ENCODE measurements at regions not wholly inside any gene's neighbourhood (a gene's known extent, or its start where the extent isn't known, plus 50 kb on each side); places are given as distances from the start of the nearest gene placed in this dataset.
"Not testable (repeated sequence)": the region's sequence is repeated elsewhere in the genome, so short reads cannot be mapped to it uniquely, and the experiment has no call there.

DNA sequence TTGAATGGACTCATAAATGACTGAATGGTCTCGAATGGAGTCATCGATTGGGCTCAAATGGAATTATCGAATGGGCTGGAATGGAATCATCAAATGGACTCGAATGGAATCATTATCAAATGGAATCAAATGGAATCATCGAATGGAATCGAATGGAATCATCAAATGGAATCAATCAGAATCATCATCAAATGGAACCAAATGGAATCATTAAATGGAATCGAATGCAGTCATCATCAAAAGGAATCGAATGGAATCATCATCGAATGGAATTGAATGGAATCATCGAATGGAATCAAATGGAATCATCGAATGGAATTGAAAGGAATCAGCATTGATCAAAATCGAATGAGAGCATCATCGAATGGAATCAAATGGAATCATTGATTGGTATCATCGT, 1114.9 kb downstream of the RPIA start:
- not testable (repeated sequence) for TF ChIP-seq CTCF (IDR thresholded peaks at IDR 0.05; ENCODE audit: low read length); EZH2 (IDR thresholded peaks at IDR 0.05; ENCODE audit: borderline replicate concordance, low read length)
